ENCODE measurements at regions not wholly inside any gene's neighbourhood (a gene's known extent, or its start where the extent isn't known, plus 50 kb on each side); places are given as distances from the start of the nearest gene placed in this dataset.

DNA sequence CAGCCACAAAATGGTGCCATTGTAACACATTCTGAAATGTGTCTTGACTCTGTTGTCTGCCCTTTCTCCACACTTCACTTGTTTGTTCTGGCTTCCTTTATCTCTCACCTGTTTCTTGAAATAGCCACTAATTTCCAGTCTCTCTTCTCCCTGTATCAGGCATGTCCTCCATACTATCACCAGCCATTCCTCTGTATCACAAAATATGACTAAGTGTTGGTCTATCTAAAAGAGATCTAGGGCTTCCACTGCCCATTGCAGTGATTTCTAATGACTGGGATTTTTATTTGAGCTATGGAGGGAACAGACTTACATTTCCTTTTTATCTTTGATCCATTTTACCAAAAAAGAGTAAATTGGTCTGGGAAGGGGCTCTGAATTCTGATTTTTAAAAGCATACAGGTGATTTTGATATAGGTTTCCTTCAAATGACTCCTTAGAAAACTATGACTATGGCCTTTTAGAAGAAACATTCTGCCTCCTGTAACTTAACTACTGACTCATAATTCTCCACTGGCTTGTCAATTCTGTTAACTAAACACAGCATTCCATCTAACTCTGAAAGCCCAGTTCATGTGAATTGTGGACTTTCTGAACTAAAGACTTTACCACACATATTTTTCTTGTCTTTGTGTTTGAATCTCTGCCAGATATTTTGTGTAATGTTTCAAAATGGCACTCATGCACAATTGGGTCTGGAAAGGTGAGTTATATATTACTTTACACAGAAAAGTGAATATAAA, 1121.4 kb downstream of the XPNPEP1 start (continued):
- TF ChIP-seq, protein P1, sequence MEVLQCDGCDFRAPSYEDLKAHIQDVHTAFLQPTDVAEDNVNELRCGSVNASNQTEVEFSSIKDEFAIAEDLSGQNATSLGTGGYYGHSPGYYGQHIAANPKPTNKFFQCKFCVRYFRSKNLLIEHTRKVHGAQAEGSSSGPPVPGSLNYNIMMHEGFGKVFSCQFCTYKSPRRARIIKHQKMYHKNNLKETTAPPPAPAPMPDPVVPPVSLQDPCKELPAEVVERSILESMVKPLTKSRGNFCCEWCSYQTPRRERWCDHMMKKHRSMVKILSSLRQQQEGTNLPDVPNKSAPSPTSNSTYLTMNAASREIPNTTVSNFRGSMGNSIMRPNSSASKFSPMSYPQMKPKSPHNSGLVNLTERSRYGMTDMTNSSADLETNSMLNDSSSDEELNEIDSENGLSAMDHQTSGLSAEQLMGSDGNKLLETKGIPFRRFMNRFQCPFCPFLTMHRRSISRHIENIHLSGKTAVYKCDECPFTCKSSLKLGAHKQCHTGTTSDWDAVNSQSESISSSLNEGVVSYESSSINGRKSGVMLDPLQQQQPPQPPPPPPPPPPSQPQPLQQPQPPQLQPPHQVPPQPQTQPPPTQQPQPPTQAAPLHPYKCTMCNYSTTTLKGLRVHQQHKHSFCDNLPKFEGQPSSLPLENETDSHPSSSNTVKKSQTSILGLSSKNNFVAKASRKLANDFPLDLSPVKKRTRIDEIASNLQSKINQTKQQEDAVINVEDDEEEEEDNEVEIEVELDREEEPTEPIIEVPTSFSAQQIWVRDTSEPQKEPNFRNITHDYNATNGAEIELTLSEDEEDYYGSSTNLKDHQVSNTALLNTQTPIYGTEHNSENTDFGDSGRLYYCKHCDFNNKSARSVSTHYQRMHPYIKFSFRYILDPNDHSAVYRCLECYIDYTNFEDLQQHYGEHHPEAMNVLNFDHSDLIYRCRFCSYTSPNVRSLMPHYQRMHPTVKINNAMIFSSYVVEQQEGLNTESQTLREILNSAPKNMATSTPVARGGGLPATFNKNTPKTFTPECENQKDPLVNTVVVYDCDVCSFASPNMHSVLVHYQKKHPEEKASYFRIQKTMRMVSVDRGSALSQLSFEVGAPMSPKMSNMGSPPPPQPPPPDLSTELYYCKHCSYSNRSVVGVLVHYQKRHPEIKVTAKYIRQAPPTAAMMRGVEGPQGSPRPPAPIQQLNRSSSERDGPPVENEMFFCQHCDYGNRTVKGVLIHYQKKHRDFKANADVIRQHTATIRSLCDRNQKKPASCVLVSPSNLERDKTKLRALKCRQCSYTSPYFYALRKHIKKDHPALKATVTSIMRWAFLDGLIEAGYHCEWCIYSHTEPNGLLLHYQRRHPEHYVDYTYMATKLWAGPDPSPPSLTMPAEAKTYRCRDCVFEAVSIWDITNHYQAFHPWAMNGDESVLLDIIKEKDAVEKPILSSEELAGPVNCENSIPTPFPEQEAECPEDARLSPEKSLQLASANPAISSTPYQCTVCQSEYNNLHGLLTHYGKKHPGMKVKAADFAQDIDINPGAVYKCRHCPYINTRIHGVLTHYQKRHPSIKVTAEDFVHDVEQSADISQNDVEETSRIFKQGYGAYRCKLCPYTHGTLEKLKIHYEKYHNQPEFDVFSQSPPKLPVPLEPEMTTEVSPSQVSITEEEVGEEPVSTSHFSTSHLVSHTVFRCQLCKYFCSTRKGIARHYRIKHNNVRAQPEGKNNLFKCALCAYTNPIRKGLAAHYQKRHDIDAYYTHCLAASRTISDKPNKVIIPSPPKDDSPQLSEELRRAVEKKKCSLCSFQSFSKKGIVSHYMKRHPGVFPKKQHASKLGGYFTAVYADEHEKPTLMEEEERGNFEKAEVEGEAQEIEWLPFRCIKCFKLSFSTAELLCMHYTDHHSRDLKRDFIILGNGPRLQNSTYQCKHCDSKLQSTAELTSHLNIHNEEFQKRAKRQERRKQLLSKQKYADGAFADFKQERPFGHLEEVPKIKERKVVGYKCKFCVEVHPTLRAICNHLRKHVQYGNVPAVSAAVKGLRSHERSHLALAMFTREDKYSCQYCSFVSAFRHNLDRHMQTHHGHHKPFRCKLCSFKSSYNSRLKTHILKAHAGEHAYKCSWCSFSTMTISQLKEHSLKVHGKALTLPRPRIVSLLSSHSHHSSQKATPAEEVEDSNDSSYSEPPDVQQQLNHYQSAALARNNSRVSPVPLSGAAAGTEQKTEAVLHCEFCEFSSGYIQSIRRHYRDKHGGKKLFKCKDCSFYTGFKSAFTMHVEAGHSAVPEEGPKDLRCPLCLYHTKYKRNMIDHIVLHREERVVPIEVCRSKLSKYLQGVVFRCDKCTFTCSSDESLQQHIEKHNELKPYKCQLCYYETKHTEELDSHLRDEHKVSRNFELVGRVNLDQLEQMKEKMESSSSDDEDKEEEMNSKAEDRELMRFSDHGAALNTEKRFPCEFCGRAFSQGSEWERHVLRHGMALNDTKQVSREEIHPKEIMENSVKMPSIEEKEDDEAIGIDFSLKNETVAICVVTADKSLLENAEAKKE (CRISPR knock-in tag; IDR thresholded peaks at IDR 0.05): no peak
- TF ChIP-seq ZNF331 (CRISPR knock-in tag; IDR thresholded peaks at IDR 0.05; ENCODE audit: low read depth) (no peak), EZH2 (IDR thresholded peaks at IDR 0.05; ENCODE audit: low read depth, unreplicated experiment) (no peak)
- TF ChIP-seq, protein P2, sequence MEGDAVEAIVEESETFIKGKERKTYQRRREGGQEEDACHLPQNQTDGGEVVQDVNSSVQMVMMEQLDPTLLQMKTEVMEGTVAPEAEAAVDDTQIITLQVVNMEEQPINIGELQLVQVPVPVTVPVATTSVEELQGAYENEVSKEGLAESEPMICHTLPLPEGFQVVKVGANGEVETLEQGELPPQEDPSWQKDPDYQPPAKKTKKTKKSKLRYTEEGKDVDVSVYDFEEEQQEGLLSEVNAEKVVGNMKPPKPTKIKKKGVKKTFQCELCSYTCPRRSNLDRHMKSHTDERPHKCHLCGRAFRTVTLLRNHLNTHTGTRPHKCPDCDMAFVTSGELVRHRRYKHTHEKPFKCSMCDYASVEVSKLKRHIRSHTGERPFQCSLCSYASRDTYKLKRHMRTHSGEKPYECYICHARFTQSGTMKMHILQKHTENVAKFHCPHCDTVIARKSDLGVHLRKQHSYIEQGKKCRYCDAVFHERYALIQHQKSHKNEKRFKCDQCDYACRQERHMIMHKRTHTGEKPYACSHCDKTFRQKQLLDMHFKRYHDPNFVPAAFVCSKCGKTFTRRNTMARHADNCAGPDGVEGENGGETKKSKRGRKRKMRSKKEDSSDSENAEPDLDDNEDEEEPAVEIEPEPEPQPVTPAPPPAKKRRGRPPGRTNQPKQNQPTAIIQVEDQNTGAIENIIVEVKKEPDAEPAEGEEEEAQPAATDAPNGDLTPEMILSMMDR (conservative IDR thresholded peaks at IDR 0.05; ENCODE audit: low read depth in 2 of 2): no peak

DNA sequence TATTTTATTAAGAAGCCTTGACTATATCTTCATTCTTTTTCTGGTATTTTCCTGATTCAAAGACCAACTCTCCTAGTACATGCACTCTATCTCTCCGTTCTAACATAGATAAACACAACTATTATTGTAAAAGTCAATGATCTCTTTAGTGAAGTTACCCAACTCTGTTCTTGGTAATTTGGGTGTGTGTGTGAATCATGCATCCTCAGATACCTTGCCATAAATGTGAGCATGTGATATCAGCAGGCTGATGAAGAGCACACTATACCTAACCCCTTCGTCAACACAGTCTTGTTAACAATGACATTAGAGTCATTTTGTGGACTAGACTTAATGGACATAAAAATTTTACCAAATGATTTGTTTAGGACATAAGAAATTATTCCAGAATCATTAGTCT, 1122.1 kb downstream of the XPNPEP1 start:
- no peak overlapping the region for H3K27ac Mint-ChIP-seq
- no peaks in the 10 kb centered on the region; the same call in 2 of the 3 replicates for H3K9me3 Mint-ChIP-seq
- no peak for DNase-seq (ENCODE audit: low spot score)

More for the DNA sequence above, 1122.1 kb downstream of the XPNPEP1 start:
- Histone ChIP-seq H3F3A (replicated peaks; ENCODE audit: low read depth) (no peaks in the 10 kb centered on the region), H3K27ac (ENCODE audit: low read depth) (no peak overlapping the region), H3K4me1 (ENCODE audit: insufficient read depth) (no peaks in the 10 kb centered on the region), H3K4me2 (no peak overlapping the region), H3K79me2 (replicated peaks; ENCODE audit: insufficient read depth) (no peaks in the 10 kb centered on the region), H2AFZ (no peak overlapping the region), H4K20me1 (replicated peaks; ENCODE audit: insufficient read depth) (no peaks in the 10 kb centered on the region), H3K36me3 (ENCODE audit: insufficient read depth) (no peaks in the 10 kb centered on the region), H3K4me3 (no peak overlapping the region), H3K9me2 (ENCODE audit: insufficient read depth) (no peaks in the 10 kb centered on the region), H3K27me3 (ENCODE audit: insufficient read depth) (no peaks in the 10 kb centered on the region)
- Mint-ChIP-seq H3K36me3 (ENCODE audit: low read depth) (no peaks in the 10 kb centered on the region), H3K4me1 (no peaks in the 10 kb centered on the region), H3K27me3 (ENCODE audit: insufficient read depth, low read depth, poor library complexity) (no peaks in the 10 kb centered on the region), H3K4me3 (no peak overlapping the region)
- TF ChIP-seq, protein P3, sequence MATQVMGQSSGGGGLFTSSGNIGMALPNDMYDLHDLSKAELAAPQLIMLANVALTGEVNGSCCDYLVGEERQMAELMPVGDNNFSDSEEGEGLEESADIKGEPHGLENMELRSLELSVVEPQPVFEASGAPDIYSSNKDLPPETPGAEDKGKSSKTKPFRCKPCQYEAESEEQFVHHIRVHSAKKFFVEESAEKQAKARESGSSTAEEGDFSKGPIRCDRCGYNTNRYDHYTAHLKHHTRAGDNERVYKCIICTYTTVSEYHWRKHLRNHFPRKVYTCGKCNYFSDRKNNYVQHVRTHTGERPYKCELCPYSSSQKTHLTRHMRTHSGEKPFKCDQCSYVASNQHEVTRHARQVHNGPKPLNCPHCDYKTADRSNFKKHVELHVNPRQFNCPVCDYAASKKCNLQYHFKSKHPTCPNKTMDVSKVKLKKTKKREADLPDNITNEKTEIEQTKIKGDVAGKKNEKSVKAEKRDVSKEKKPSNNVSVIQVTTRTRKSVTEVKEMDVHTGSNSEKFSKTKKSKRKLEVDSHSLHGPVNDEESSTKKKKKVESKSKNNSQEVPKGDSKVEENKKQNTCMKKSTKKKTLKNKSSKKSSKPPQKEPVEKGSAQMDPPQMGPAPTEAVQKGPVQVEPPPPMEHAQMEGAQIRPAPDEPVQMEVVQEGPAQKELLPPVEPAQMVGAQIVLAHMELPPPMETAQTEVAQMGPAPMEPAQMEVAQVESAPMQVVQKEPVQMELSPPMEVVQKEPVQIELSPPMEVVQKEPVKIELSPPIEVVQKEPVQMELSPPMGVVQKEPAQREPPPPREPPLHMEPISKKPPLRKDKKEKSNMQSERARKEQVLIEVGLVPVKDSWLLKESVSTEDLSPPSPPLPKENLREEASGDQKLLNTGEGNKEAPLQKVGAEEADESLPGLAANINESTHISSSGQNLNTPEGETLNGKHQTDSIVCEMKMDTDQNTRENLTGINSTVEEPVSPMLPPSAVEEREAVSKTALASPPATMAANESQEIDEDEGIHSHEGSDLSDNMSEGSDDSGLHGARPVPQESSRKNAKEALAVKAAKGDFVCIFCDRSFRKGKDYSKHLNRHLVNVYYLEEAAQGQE (IDR thresholded peaks at IDR 0.05; ENCODE audit: unreplicated experiment): no peak
- no peak for TF ChIP-seq POLR2AphosphoS5 (IDR thresholded peaks at IDR 0.05; ENCODE audit: low read depth)
- TF ChIP-seq ZNF331 (CRISPR knock-in tag; IDR thresholded peaks at IDR 0.05; ENCODE audit: low read depth): no peak
- no peak for TF ChIP-seq EZH2phosphoT487 (IDR thresholded peaks at IDR 0.05; ENCODE audit: unreplicated experiment)
- ATAC-seq: no peak

All from GM23338 (cell line).